DND-41 (cell line): ENCODE measurements at regions not wholly inside any gene's neighbourhood (a gene's known extent, or its start where the extent isn't known, plus 50 kb on each side); places are given as distances from the start of the nearest gene placed in this dataset.

ENCODE experiments used
- ATAC-seq: fragments of 200-7000 bp; cut with Tn5 transposase; 3 replicates; pipeline ENCODE4 v1.9.1; 2021; ENCODE audit warnings: low read depth; ENCODE audit not compliant: insufficient read depth
- DNase-seq: peaks from one replicate; pipeline ENCODE4 v3.0.0-alpha.2; 2020
- H2AFZ ChIP-seq: 2 replicates; pipeline ENCODE4 v1.6.0; 2012; ENCODE audit warnings: low read depth, low read length
- H3K27ac ChIP-seq: 2 replicates; pipeline ENCODE4 v1.5.1; 2012; ENCODE audit warnings: low read length, inconsistent platforms
- H3K27me3 ChIP-seq: fragments of 200-600 bp; sonication (generic); 2 replicates; pipeline ENCODE4 v1.6.0; 2012; ENCODE audit warnings: low read length, mild to moderate bottlenecking, inconsistent platforms; ENCODE audit not compliant: insufficient read depth, poor library complexity
- H3K36me3 ChIP-seq: 2 replicates; pipeline ENCODE4 v1.5.1; 2012; ENCODE audit warnings: low read length, inconsistent platforms; ENCODE audit not compliant: insufficient read depth
- H3K4me1 ChIP-seq: 2 replicates; pipeline ENCODE4 v1.5.1; 2012; ENCODE audit warnings: mild to moderate bottlenecking, low read length; ENCODE audit not compliant: insufficient read depth
- H3K4me2 ChIP-seq: 2 replicates; pipeline ENCODE4 v1.6.0; 2012; ENCODE audit warnings: mild to moderate bottlenecking, moderate library complexity, low read length, inconsistent platforms; ENCODE audit not compliant: insufficient read depth
- H3K4me3 ChIP-seq, 2 experiments: fragments of 200-600 bp in 1 of 2; shearing (Covaris generic) in 1 of 2; 2 replicates each; pipeline ENCODE4 v1.5.1; 2012 to 2016; ENCODE audit warnings: inconsistent platforms in 2 of 2, low read length in 2 of 2, mild to moderate bottlenecking in 2 of 2, low read depth in 1 of 2, moderate library complexity in 1 of 2
- H3K79me2 ChIP-seq: 2 replicates; pipeline ENCODE4 v1.6.0; 2012; ENCODE audit warnings: low read length, inconsistent platforms; ENCODE audit not compliant: insufficient read depth
- H3K9ac ChIP-seq: 2 replicates; pipeline ENCODE4 v1.6.0; 2012; ENCODE audit warnings: low read depth, mild to moderate bottlenecking, inconsistent platforms, low read length, moderate library complexity
- H3K9me3 ChIP-seq: 2 replicates; pipeline ENCODE4 v1.5.1; 2012; ENCODE audit warnings: low read length, moderate library complexity, mild to moderate bottlenecking, inconsistent platforms; ENCODE audit not compliant: insufficient read depth, severe bottlenecking
- H4K20me1 ChIP-seq: 2 replicates; pipeline ENCODE4 v1.6.0; 2012; ENCODE audit warnings: low read length; ENCODE audit not compliant: insufficient read depth
- CTCF ChIP-seq: IDR thresholded peaks from 2 replicates; pipeline ENCODE4 v1.5.1; 2012; ENCODE audit warnings: borderline replicate concordance, low read length, moderate library complexity, mild to moderate bottlenecking; ENCODE audit not compliant: poor library complexity, severe bottlenecking; ENCODE audit errors: extremely low read depth
- EZH2 ChIP-seq: IDR thresholded peaks from 3 replicates; pipeline ENCODE4 v1.6.1; 2012; ENCODE audit warnings: borderline replicate concordance, low read depth, mild to moderate bottlenecking, moderate library complexity, low read length, inconsistent platforms; ENCODE audit not compliant: severe bottlenecking

GRCh38 chr4:60579335-60579734 is 620.8 kb upstream of the ADGRL3 start:
- no peaks in the 10 kb centered on the region for H3K4me1 ChIP-seq
- no peak overlapping the region for H3K27ac ChIP-seq
- no peaks in the 10 kb centered on the region for H3K27me3 ChIP-seq
- DNase-seq (no peak), ATAC-seq (no peak)
- H3K79me2 ChIP-seq = no peaks in the 10 kb centered on the region
- H3K9ac ChIP-seq = no peak overlapping the region
- H4K20me1 ChIP-seq = no peaks in the 10 kb centered on the region
- TF ChIP-seq EZH2 (no peak), CTCF (no peak)
- no peak overlapping the region for H3K4me2 ChIP-seq
- no peaks in the 10 kb centered on the region for H3K36me3 ChIP-seq
- no peak overlapping the region for H2AFZ ChIP-seq
- no peaks in the 10 kb centered on the region for H3K9me3 ChIP-seq
- no peak overlapping the region for H3K4me3 ChIP-seq

GRCh38 chr4:60581919-60582536 is 618.1 kb upstream of the ADGRL3 start:
- Histone ChIP-seq H3K27me3 (no peaks in the 10 kb centered on the region), H3K79me2 (no peaks in the 10 kb centered on the region), H2AFZ (no peak overlapping the region), H3K4me3 (no peak overlapping the region), H3K9ac (no peak overlapping the region), H3K27ac (no peak overlapping the region), H3K4me2 (no peak overlapping the region), H4K20me1 (no peaks in the 10 kb centered on the region), H3K4me1 (no peaks in the 10 kb centered on the region), H3K9me3 (no peaks in the 10 kb centered on the region), H3K36me3 (no peaks in the 10 kb centered on the region)
- DNase-seq (no peak), ATAC-seq (no peak)
- TF ChIP-seq CTCF (no peak), EZH2 (no peak)

DNA sequence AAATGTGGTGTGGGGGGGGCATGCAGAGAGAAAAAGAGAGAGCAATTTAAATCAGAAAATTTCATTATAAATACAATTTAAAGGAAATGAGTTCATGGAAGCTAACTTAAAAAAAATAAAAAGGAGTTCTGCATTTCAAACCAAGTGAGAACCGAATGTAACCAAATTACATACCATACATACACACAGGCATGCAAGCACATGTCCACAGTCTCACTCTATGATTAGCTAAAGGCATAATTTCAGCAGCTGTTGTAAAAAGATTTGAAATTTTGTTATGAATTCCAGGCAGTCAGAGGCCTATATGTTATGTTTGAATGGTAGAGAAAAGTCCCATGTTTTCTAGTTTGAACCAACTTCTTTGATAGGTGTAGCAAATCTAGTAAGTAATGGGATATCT is 611.6 kb upstream of the ADGRL3 start:
- H3K36me3 ChIP-seq = no peaks in the 10 kb centered on the region
- H3K27me3 ChIP-seq = no peaks in the 10 kb centered on the region
- no peak overlapping the region for H3K27ac ChIP-seq
- DNase-seq (no peak), ATAC-seq (no peak)
- no peak overlapping the region for H2AFZ ChIP-seq
- no peaks in the 10 kb centered on the region for H3K79me2 ChIP-seq
- no peaks in the 10 kb centered on the region for H3K9me3 ChIP-seq
- no peak overlapping the region for H3K4me3 ChIP-seq
- no peak for TF ChIP-seq CTCF
- no peak for TF ChIP-seq EZH2
- no peak overlapping the region for H3K4me2 ChIP-seq
- H4K20me1 ChIP-seq = no peaks in the 10 kb centered on the region
- H3K9ac ChIP-seq = no peak overlapping the region
- no peaks in the 10 kb centered on the region for H3K4me1 ChIP-seq

DNA sequence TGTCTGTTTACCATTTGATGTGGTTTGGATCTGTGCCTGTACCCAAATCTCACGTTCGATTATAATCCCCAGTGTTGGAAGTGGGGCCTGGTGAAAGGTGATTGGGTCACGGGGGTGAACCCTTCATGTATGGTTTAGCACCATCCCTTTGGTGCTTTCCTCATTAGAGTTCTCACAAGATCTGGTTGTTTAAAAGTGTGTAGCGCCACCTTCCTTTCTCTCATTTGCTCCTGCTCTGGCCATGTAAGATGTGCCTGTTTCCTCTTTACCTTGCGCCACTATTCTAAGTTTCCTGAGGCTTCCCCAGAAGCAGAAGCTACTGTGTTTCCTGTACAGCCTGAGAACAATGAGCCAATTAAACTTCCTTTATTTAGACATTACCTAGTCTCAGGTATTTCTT is 610.7 kb upstream of the ADGRL3 start:
- Histone ChIP-seq H2AFZ (no peak overlapping the region), H3K9me3 (no peaks in the 10 kb centered on the region), H3K36me3 (no peaks in the 10 kb centered on the region), H4K20me1 (no peaks in the 10 kb centered on the region), H3K4me3 (no peak overlapping the region), H3K4me1 (no peaks in the 10 kb centered on the region), H3K79me2 (no peaks in the 10 kb centered on the region), H3K27me3 (no peaks in the 10 kb centered on the region), H3K9ac (no peak overlapping the region), H3K27ac (no peak overlapping the region), H3K4me2 (no peak overlapping the region)
- DNase-seq (no peak), ATAC-seq (no peak)
- TF ChIP-seq EZH2 (no peak), CTCF (no peak)
